NB4 (cell line): ENCODE measurements at regions not wholly inside any gene's neighbourhood (a gene's known extent, or its start where the extent isn't known, plus 50 kb on each side); places are given as distances from the start of the nearest gene placed in this dataset.
"Not testable (repeated sequence)": the region's sequence is repeated elsewhere in the genome, so short reads cannot be mapped to it uniquely, and the experiment has no call there.

ENCODE experiments used
- DNase-seq: peaks from one replicate; pipeline ENCODE4 v3.0.0; 2010; ENCODE audit warnings: low read depth
- H3K4me3 ChIP-seq: one replicate; pipeline ENCODE4 v1.5.1; 2011; ENCODE audit warnings: mild to moderate bottlenecking, low read depth, low read length, moderate library complexity
- MYC ChIP-seq: IDR thresholded peaks from 2 replicates; pipeline ENCODE4 v1.6.1; 2011; ENCODE audit warnings: low read depth, low read length
- POLR2A ChIP-seq: IDR thresholded peaks from 2 replicates; pipeline ENCODE4 v1.6.1; 2011; ENCODE audit warnings: mild to moderate bottlenecking; ENCODE audit not compliant: insufficient read length; ENCODE audit errors: extremely low read depth
- TF ChIP-seq, protein P1 (sequence below): IDR thresholded peaks from 2 replicates; pipeline ENCODE4 v1.6.1; 2011; ENCODE audit warnings: low read depth, low read length
- TF ChIP-seq, protein P2 (sequence below): IDR thresholded peaks from one replicate; pipeline ENCODE4 v1.5.1; 2012; ENCODE audit warnings: low read depth, low read length

DNA sequence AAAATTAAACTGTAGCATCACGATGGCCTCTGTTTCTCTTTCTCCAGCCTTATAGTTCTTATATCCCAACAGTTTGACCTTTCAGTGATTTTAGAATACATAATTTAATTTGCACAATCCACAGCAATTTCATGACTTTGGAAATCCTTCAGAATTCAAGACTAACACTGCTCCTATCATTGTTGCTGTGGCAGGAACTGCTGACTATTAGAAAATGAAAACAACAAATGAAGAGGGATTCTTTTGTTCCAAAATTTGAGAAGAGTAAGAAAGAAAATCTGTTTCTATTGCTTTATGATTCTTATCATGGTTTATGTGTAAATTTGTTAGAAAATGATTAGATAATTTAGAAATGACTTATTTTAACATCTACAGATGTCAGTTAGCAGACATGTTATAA is 604.0 kb upstream of the ADGRB3 start:
- no peak for TF ChIP-seq POLR2A
- TF ChIP-seq MYC: no peak
- TF ChIP-seq, protein P1, sequence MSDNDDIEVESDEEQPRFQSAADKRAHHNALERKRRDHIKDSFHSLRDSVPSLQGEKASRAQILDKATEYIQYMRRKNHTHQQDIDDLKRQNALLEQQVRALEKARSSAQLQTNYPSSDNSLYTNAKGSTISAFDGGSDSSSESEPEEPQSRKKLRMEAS: no peak
- TF ChIP-seq, protein P2, sequence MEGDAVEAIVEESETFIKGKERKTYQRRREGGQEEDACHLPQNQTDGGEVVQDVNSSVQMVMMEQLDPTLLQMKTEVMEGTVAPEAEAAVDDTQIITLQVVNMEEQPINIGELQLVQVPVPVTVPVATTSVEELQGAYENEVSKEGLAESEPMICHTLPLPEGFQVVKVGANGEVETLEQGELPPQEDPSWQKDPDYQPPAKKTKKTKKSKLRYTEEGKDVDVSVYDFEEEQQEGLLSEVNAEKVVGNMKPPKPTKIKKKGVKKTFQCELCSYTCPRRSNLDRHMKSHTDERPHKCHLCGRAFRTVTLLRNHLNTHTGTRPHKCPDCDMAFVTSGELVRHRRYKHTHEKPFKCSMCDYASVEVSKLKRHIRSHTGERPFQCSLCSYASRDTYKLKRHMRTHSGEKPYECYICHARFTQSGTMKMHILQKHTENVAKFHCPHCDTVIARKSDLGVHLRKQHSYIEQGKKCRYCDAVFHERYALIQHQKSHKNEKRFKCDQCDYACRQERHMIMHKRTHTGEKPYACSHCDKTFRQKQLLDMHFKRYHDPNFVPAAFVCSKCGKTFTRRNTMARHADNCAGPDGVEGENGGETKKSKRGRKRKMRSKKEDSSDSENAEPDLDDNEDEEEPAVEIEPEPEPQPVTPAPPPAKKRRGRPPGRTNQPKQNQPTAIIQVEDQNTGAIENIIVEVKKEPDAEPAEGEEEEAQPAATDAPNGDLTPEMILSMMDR: no peak
- no peak overlapping the region for H3K4me3 ChIP-seq
- DNase-seq: no peak

DNA sequence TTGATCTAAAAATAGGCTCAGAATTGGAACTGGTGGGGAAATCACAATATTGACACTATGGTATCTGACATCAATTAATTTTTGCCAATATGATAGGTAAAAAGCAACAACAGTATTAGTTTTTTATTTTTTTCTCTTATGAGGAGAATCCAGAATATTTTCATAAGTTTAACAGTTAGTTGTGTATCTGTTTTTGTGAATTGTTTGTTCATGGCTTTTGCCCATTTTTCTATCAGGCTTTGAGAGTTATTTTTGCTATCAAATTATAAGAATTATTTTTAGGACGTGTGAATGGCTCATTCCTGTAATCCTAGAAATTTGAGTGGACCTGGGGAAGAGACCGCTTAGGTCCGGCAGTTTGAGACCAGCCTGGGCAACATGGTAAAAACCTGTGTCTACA is 608.6 kb upstream of the ADGRB3 start:
- TF ChIP-seq, protein P1: no peak
- TF ChIP-seq MYC (no peak), POLR2A (no peak)
- TF ChIP-seq, protein P2: no peak
- no peak for DNase-seq
- no peak overlapping the region for H3K4me3 ChIP-seq

DNA sequence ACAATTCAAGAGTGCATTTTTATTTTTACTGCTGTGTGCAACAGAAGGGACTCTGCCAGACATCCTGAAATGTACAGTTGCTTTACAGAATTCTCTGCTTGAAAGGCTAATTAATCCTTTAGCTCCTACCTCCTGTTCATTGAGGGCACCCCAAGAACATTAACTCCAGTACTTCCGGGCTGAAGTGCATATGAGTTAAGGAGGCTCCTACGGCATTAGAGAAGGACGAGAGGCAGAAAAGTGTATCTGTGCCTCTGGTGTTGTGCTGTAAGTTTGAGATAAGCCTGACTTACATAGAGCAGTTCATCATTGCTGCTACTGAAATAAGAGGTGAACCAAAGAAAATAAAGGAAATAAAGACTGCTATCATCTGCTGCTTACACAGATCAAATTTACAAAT is 609.3 kb upstream of the ADGRB3 start:
- no peak for TF ChIP-seq POLR2A
- TF ChIP-seq, protein P2: no peak
- no peak for TF ChIP-seq MYC
- TF ChIP-seq, protein P1: no peak
- no peak overlapping the region for H3K4me3 ChIP-seq
- DNase-seq: no peak

DNA sequence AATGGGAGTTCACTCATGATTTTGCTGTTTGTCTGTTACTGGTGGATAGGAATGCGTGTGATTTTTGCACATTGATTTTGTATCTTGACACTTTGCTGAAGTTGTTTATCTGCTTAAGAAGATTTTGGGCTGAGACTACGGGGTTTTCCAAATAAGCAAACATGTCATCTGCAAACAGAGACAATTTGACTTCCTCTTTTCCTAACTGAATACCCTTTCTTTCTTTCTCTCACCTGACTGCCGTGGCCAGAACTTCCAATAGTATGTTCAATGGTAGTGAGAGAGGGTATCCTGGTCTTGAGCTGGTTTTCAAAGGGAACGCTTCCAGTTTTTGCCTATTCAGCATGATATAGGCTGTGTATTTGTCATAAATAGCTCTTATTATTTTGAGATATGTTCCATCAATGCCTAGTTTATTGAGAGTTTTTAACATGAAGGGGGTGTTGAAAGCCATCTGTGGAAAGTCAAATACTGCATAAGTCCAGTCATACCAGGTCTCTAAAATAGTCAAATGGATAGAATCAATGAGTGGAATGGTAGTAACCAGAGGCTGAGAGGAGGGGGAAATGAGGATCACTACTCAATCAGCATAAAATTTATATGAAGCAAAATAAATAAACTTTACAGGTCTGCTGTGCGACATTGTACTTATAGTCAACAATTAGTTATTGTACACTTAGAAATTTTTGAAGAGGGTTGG is 610.4 kb upstream of the ADGRB3 start:
- no peak for DNase-seq
- H3K4me3 ChIP-seq: no peak overlapping the region
- no peak for TF ChIP-seq MYC
- TF ChIP-seq, protein P2: no peak
- no peak for TF ChIP-seq POLR2A
- TF ChIP-seq, protein P1: no peak

DNA sequence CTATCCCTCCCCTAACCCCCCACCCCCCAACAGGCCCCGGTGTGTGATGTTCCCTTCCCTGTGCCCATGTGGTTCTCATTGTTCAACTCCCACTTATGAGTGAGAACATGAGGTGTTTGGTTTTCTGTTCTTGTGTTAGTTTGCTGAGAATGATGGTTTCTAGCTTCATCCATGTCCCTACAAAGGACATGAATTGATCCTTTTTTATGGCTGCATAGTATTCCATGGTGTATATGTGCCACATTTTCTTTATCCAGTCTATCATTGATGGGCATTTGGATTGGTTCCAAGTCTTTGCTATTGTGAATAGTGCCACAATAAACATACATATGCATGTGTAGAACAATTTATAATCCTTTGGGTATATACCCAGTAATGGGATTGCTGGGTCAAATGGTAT is 612.1 kb upstream of the ADGRB3 start:
- not testable (repeated sequence) for H3K4me3 ChIP-seq, DNase-seq

DNA sequence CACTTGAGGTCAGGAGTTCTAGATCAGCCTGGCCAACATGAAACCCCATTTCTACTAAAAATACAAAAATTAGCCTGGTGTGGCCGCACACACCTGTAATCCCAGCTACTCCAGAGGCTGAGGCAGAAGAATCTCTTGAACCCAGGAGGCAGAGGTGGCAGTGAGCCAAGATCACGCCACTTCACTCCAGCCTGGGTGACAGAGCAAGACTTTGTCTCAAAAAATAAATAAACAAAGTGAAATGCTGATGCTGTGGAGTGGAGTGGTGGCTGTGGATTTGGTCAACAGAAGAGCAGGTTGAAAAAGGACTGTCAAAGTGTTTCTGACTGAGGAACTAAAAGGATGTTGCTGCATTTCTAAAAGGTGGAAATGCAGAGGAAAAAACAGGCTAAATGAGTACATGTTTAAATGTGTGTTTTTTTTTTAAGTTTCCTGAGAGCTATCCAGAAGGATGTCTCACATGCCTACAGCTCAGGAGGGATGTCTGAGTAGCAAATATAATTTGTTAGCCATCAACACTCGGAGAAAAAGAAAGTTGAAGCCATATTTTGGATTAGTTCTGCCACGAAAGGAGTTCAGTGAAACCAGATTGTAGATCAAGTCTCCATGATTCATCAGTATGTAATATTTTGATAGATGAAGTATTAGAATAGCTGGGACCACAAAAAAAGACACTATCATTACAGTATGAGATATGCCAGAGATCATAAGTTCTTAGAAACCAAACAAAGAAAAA is 621.1 kb upstream of the ADGRB3 start:
- no peak overlapping the region for H3K4me3 ChIP-seq
- DNase-seq: no peak
- TF ChIP-seq MYC (no peak), POLR2A (no peak)
- TF ChIP-seq, protein P1: no peak
- TF ChIP-seq, protein P2: no peak
